HEK293 (cell line): ENCODE measurements at regions not wholly inside any gene's neighbourhood (a gene's known extent, or its start where the extent isn't known, plus 50 kb on each side); places are given as distances from the start of the nearest gene placed in this dataset.

ENCODE experiments used
- CTCF ChIA-PET: fragments of 350-600 bp; formaldehyde crosslinking; extraction: SDS; loops from one replicate; lab custom pipeline; 2021; ENCODE audit warnings: antibody characterized with exemption; lab: Yijun Ruan, JAX
- POLR2A ChIA-PET: fragments of 300-600 bp; formaldehyde crosslinking; extraction: SDS; loops from one replicate; lab custom pipeline; 2020; ENCODE audit warnings: antibody characterized with exemption, inconsistent platforms; lab: Yijun Ruan, JAX
- H3K27ac ChIP-seq: fragments of 200-500 bp; sonication (Bioruptor generic); 2 replicates; pipeline ENCODE4 v1.5.1; 2014; ENCODE audit warnings: low read depth, low read length, control low read depth, inconsistent platforms; ENCODE audit errors: extremely low read depth
- H3K36me3 ChIP-seq, 2 experiments: fragments of 200-500 bp in 1 of 2; sonication (Bioruptor generic) in 1 of 2; 1 replicate in 1 of 2; 2 replicates in 1 of 2; pipeline ENCODE4 v1.5.1; 2014 to 2017; ENCODE audit warnings: inconsistent platforms in 2 of 2, low read length in 2 of 2; ENCODE audit not compliant: control insufficient read depth in 2 of 2, insufficient read depth in 1 of 2
- H3K4me1 ChIP-seq: fragments of 200-500 bp; sonication (Bioruptor generic); 2 replicates; pipeline ENCODE4 v1.5.1; 2014; ENCODE audit warnings: mild to moderate bottlenecking, low read length, inconsistent platforms; ENCODE audit not compliant: control insufficient read depth, insufficient read depth
- H3K4me3 ChIP-seq: 2 replicates; pipeline ENCODE4 v1.5.1; 2011; ENCODE audit warnings: low read depth, mild to moderate bottlenecking, control low read depth, low read length, moderate library complexity
- H3K9me3 ChIP-seq: fragments of 200-500 bp; sonication (Bioruptor generic); 2 replicates; pipeline ENCODE4 v1.5.1; 2014; ENCODE audit warnings: low read depth, low read length, inconsistent platforms; ENCODE audit not compliant: control insufficient read depth, insufficient read depth
- GLI2 ChIP-seq: fragments of 450-650 bp; formaldehyde crosslinking; IDR thresholded peaks from 2 replicates; pipeline ENCODE4; 2017; ENCODE audit warnings: missing biosample characterization, missing genetic modification characterization, low read depth, borderline replicate concordance
- KLF10 ChIP-seq: fragments of 450-650 bp; IDR thresholded peaks from 2 replicates; pipeline ENCODE4 v1.5.1; 2018; ENCODE audit warnings: missing biosample characterization, mild to moderate bottlenecking, missing genetic modification characterization
- SP2 ChIP-seq: fragments of 450-650 bp; formaldehyde crosslinking; IDR thresholded peaks from 2 replicates; pipeline ENCODE4 v1.5.1; 2016; ENCODE audit warnings: missing biosample characterization, missing genetic modification characterization
- TSHZ1 ChIP-seq: fragments of 450-650 bp; formaldehyde crosslinking; IDR thresholded peaks from 2 replicates; pipeline ENCODE4 v1.5.1; 2016; ENCODE audit warnings: missing biosample characterization, missing genetic modification characterization, borderline replicate concordance
- ZNF146 ChIP-seq: fragments of 450-650 bp; formaldehyde crosslinking; IDR thresholded peaks from 2 replicates; pipeline ENCODE4 v1.5.1; 2016; ENCODE audit warnings: missing biosample characterization, missing genetic modification characterization
- ZNF2 ChIP-seq: fragments of 450-650 bp; formaldehyde crosslinking; IDR thresholded peaks from 2 replicates; pipeline ENCODE4 v1.5.1; 2016; ENCODE audit warnings: missing biosample characterization, missing genetic modification characterization
- ZNF202 ChIP-seq: fragments of 450-650 bp; formaldehyde crosslinking; IDR thresholded peaks from 2 replicates; pipeline ENCODE4 v1.5.1; 2016; ENCODE audit warnings: missing biosample characterization, missing genetic modification characterization, borderline replicate concordance
- ZNF221 ChIP-seq: fragments of 450-650 bp; formaldehyde crosslinking; IDR thresholded peaks from 2 replicates; pipeline ENCODE4 v1.5.1; 2017; ENCODE audit warnings: missing biosample characterization, missing genetic modification characterization, borderline replicate concordance
- ZNF292 ChIP-seq: fragments of 450-650 bp; formaldehyde crosslinking; IDR thresholded peaks from 2 replicates; pipeline ENCODE4 v1.5.1; 2016; ENCODE audit warnings: low read depth, missing biosample characterization, missing genetic modification characterization, borderline replicate concordance
- ZNF341 ChIP-seq: fragments of 450-650 bp; formaldehyde crosslinking; IDR thresholded peaks from 2 replicates; pipeline ENCODE4; 2016; ENCODE audit warnings: low read depth, missing biosample characterization, missing genetic modification characterization
- ZNF473 ChIP-seq: fragments of 450-650 bp; formaldehyde crosslinking; IDR thresholded peaks from 2 replicates; pipeline ENCODE4 v1.5.1; 2017; ENCODE audit warnings: missing biosample characterization, missing genetic modification characterization
- ZNF658 ChIP-seq: fragments of 450-650 bp; formaldehyde crosslinking; IDR thresholded peaks from 2 replicates; pipeline ENCODE4; 2016; ENCODE audit warnings: missing biosample characterization, missing genetic modification characterization
- ZNF660 ChIP-seq: fragments of 450-650 bp; IDR thresholded peaks from 2 replicates; pipeline ENCODE4 v1.5.1; 2018; ENCODE audit warnings: missing biosample characterization, mild to moderate bottlenecking, missing genetic modification characterization
- ZNF664 ChIP-seq: fragments of 450-650 bp; formaldehyde crosslinking; IDR thresholded peaks from 2 replicates; pipeline ENCODE4 v1.5.1; 2016; ENCODE audit warnings: missing biosample characterization, missing genetic modification characterization
- ZNF704 ChIP-seq: fragments of 450-650 bp; formaldehyde crosslinking; IDR thresholded peaks from 2 replicates; pipeline ENCODE4 v1.5.1; 2016; ENCODE audit warnings: missing biosample characterization, missing genetic modification characterization
- ZSCAN16 ChIP-seq: fragments of 450-650 bp; formaldehyde crosslinking; IDR thresholded peaks from 2 replicates; pipeline ENCODE4 v1.5.1; 2016; ENCODE audit warnings: missing biosample characterization, missing genetic modification characterization
- ZSCAN23 ChIP-seq: fragments of 450-650 bp; formaldehyde crosslinking; IDR thresholded peaks from 2 replicates; pipeline ENCODE4 v1.5.1; 2016; ENCODE audit warnings: missing biosample characterization, missing genetic modification characterization
- ZSCAN30 ChIP-seq: fragments of 450-650 bp; IDR thresholded peaks from 2 replicates; pipeline ENCODE4 v1.5.1; 2018; ENCODE audit warnings: missing biosample characterization, mild to moderate bottlenecking, missing genetic modification characterization, moderate library complexity
- TF ChIP-seq, protein P1 (sequence below): fragments of 450-650 bp; formaldehyde crosslinking; IDR thresholded peaks from 2 replicates; pipeline ENCODE4 v1.5.1; 2016; ENCODE audit warnings: missing biosample characterization, missing genetic modification characterization
- TF ChIP-seq, protein P2 (sequence below): fragments of 450-650 bp; formaldehyde crosslinking; IDR thresholded peaks from 2 replicates; pipeline ENCODE4 v1.5.1; 2016; ENCODE audit warnings: missing biosample characterization, missing genetic modification characterization
- TF ChIP-seq, protein P3 (sequence below): fragments of 450-650 bp; IDR thresholded peaks from 2 replicates; pipeline ENCODE4 v1.5.1; 2018; ENCODE audit warnings: missing biosample characterization, mild to moderate bottlenecking, missing genetic modification characterization
- TF ChIP-seq, protein P4 (sequence below): fragments of 450-650 bp; formaldehyde crosslinking; IDR thresholded peaks from 2 replicates; pipeline ENCODE4 v1.5.1; 2016; ENCODE audit warnings: missing biosample characterization, missing genetic modification characterization

- Histone ChIP-seq H3K9me3 (no peaks in the 10 kb centered on the region), H3K4me1 (no peaks in the 10 kb centered on the region), H3K27ac (no peak overlapping the region), H3K36me3 (no peaks in the 10 kb centered on the region), H3K4me3 (no peak overlapping the region)
- POLR2A ChIA-PET = interaction anchor here (0.6 kb wide), 1 partner anchor 47 kb away, joined by 5 read pairs; no protein-coding TSS in a partner anchor
- CTCF ChIA-PET = no interaction called here
- TF ChIP-seq ZSCAN16 (tag by site-specific recombination) (no peak), ZNF292 (no peak), ZNF704 (no peak), ZNF658 (tag by site-specific recombination) (no peak), ZNF146 (tag by site-specific recombination) (no peak), ZSCAN23 (no peak), ZSCAN30 (tag by site-specific recombination) (no peak), ZNF2 (tag by site-specific recombination) (no peak)
- TF ChIP-seq, protein P1, sequence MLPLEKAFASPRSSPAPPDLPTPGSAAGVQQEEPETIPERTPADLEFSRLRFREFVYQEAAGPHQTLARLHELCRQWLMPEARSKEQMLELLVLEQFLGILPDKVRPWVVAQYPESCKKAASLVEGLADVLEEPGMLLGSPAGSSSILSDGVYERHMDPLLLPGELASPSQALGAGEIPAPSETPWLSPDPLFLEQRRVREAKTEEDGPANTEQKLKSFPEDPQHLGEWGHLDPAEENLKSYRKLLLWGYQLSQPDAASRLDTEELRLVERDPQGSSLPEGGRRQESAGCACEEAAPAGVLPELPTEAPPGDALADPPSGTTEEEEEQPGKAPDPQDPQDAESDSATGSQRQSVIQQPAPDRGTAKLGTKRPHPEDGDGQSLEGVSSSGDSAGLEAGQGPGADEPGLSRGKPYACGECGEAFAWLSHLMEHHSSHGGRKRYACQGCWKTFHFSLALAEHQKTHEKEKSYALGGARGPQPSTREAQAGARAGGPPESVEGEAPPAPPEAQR = no peak
- TF ChIP-seq, protein P2, sequence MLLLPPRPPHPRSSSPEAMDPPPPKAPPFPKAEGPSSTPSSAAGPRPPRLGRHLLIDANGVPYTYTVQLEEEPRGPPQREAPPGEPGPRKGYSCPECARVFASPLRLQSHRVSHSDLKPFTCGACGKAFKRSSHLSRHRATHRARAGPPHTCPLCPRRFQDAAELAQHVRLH (tag by site-specific recombination) = no peak
Observed at GRCh38 chr11:45596571-45596970, 68.9 kb downstream of the CHST1 start.

- Histone ChIP-seq H3K4me1 (no peaks in the 10 kb centered on the region), H3K9me3 (no peaks in the 10 kb centered on the region), H3K4me3 (no peak overlapping the region), H3K27ac (no peak overlapping the region), H3K36me3 (no peaks in the 10 kb centered on the region)
- POLR2A ChIA-PET = no interaction called here
- TF ChIP-seq ZNF473 (no peak), ZNF202 (tag by site-specific recombination) (no peak), ZNF660 (tag by site-specific recombination) (no peak), ZNF221 (tag by site-specific recombination) (no peak), SP2 (tag by site-specific recombination) (peak; percentile 44), GLI2 (tag by site-specific recombination) (no peak), ZNF341 (tag by site-specific recombination) (no peak), TSHZ1 (no peak), KLF10 (peak; percentile 70), ZNF664 (tag by site-specific recombination) (no peak)
- TF ChIP-seq, protein P3, sequence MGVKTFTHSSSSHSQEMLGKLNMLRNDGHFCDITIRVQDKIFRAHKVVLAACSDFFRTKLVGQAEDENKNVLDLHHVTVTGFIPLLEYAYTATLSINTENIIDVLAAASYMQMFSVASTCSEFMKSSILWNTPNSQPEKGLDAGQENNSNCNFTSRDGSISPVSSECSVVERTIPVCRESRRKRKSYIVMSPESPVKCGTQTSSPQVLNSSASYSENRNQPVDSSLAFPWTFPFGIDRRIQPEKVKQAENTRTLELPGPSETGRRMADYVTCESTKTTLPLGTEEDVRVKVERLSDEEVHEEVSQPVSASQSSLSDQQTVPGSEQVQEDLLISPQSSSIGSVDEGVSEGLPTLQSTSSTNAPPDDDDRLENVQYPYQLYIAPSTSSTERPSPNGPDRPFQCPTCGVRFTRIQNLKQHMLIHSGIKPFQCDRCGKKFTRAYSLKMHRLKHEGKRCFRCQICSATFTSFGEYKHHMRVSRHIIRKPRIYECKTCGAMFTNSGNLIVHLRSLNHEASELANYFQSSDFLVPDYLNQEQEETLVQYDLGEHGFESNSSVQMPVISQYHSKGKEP (tag by site-specific recombination) = no peak
- TF ChIP-seq, protein P1 = no peak
- TF ChIP-seq, protein P4, sequence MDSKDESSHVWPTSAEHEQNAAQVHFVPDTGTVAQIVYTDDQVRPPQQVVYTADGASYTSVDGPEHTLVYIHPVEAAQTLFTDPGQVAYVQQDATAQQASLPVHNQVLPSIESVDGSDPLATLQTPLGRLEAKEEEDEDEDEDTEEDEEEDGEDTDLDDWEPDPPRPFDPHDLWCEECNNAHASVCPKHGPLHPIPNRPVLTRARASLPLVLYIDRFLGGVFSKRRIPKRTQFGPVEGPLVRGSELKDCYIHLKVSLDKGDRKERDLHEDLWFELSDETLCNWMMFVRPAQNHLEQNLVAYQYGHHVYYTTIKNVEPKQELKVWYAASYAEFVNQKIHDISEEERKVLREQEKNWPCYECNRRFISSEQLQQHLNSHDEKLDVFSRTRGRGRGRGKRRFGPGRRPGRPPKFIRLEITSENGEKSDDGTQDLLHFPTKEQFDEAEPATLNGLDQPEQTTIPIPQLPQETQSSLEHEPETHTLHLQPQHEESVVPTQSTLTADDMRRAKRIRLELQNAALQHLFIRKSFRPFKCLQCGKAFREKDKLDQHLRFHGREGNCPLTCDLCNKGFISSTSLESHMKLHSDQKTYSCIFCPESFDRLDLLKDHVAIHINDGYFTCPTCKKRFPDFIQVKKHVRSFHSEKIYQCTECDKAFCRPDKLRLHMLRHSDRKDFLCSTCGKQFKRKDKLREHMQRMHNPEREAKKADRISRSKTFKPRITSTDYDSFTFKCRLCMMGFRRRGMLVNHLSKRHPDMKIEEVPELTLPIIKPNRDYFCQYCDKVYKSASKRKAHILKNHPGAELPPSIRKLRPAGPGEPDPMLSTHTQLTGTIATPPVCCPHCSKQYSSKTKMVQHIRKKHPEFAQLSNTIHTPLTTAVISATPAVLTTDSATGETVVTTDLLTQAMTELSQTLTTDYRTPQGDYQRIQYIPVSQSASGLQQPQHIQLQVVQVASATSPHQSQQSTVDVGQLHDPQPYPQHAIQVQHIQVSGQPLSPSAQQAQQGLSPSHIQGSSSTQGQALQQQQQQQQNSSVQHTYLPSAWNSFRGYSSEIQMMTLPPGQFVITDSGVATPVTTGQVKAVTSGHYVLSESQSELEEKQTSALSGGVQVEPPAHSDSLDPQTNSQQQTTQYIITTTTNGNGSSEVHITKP (tag by site-specific recombination) = no peak
- CTCF ChIA-PET = interaction anchor here (1.1 kb wide), 1 partner anchor 178 kb away, joined by 3 read pairs; no protein-coding TSS in a partner anchor
Observed at GRCh38 chr11:45593992-45594391, 71.4 kb downstream of the CHST1 start.
